ENCODE measurements at regions not wholly inside any gene's neighbourhood (a gene's known extent, or its start where the extent isn't known, plus 50 kb on each side); places are given as distances from the start of the nearest gene placed in this dataset.

GRCh38 chr22:47341464-47341863 lies 579.0 kb downstream of the TBC1D22A start:
- Histone ChIP-seq H2BK5ac (ENCODE audit: low read depth, low read length, poor library complexity, severe bottlenecking) (no peak overlapping the region), H4K20me1 (ENCODE audit: insufficient read depth, low read length) (no peaks in the 10 kb centered on the region), H3K9ac (ENCODE audit: low read depth, low read length) (no peak overlapping the region), H3K56ac (ENCODE audit: extremely low read depth, insufficient read depth, low read length) (no peak overlapping the region), H3K14ac (replicated peaks; ENCODE audit: low read depth, low read length) (no peak overlapping the region), H3K36me3 (ENCODE audit: control insufficient read depth, insufficient read depth, low read length) (no peaks in the 10 kb centered on the region), H2BK20ac (ENCODE audit: low read depth, low read length) (no peak overlapping the region), H3K9me3 (ENCODE audit: control insufficient read depth, insufficient read depth, low read length) (peaks cover 7% of the 10 kb centered on the region), H3K9me1 (ENCODE audit: insufficient read depth, low read length) (no peaks in the 10 kb centered on the region), H3K79me1 (ENCODE audit: low read depth in 1 of 2, low read length in 2 of 2) (no peaks in the 10 kb centered on the region), H3K4me1 (ENCODE audit: control insufficient read depth, insufficient read depth, low read length) (no peaks in the 10 kb centered on the region), H3K4me2 (ENCODE audit: low read depth, low read length) (no peak overlapping the region), H3K23ac (ENCODE audit: low read depth, low read length) (no peak overlapping the region), H2AK5ac (ENCODE audit: low read depth, low read length) (no peak overlapping the region), H3K27me3 (ENCODE audit: control insufficient read depth, insufficient read depth, low read length) (no peaks in the 10 kb centered on the region), H2BK120ac (ENCODE audit: low read depth, low read length) (no peak overlapping the region), H3K4ac (ENCODE audit: low read depth, low read length) (no peak overlapping the region), H2BK15ac (ENCODE audit: low read depth, low read length) (no peak overlapping the region), H2AK9ac (replicated peaks; ENCODE audit: low read depth, low read length, poor library complexity) (no peak overlapping the region), H4K8ac (ENCODE audit: low read depth in 2 of 2, low read length in 2 of 2) (no peak overlapping the region), H2AFZ (replicated peaks; ENCODE audit: low read length, poor library complexity) (no peak overlapping the region), H4K5ac (ENCODE audit: low read depth, low read length) (no peak overlapping the region), H3K18ac (ENCODE audit: low read depth, low read length) (no peak overlapping the region), H3K27ac (ENCODE audit: insufficient read depth, low read length) (no peak overlapping the region), H3K4me3 (ENCODE audit: insufficient read depth, low read depth, low read length) (no peak overlapping the region), H4K91ac (ENCODE audit: insufficient read depth, low read depth, low read length) (no peak overlapping the region)
- DNase-seq (no peak), ATAC-seq (ENCODE audit: low read depth) (no peak)
- dilution Hi-C loops (cut with HindIII; ENCODE audit: low sequenced_read_pairs, unreplicated experiment) (no loop called here), intact Hi-C loops (cut with micrococcal nuclease) (no loop called here), in situ Hi-C loops (cut with MboI; ENCODE audit: low sequenced_read_pairs) (no loop called here)
- CTCF ChIA-PET, result no interaction called here
- BruUV-seq (replicated peaks), result no TSS peak
- 92% methylated on average over 3 of the region's 7 CpGs; no CpG with 5 or more reads in 1 of the 2 experiments for WGBS, 2 experiments (ENCODE audit: extremely low coverage in 2 of 2, insufficient read length in 1 of 2)
- TF ChIP-seq NFE2L2 (IDR thresholded peaks at IDR 0.05; ENCODE audit: low read depth, low read length), result no peak
- no peak for TF ChIP-seq FOS (IDR thresholded peaks at IDR 0.05; ENCODE audit: low read depth, low read length)
- TF ChIP-seq CHD1 (IDR thresholded peaks at IDR 0.05; ENCODE audit: low read depth, low read length), result no peak
- TF ChIP-seq, protein P1, sequence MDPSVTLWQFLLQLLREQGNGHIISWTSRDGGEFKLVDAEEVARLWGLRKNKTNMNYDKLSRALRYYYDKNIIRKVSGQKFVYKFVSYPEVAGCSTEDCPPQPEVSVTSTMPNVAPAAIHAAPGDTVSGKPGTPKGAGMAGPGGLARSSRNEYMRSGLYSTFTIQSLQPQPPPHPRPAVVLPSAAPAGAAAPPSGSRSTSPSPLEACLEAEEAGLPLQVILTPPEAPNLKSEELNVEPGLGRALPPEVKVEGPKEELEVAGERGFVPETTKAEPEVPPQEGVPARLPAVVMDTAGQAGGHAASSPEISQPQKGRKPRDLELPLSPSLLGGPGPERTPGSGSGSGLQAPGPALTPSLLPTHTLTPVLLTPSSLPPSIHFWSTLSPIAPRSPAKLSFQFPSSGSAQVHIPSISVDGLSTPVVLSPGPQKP (IDR thresholded peaks at IDR 0.05; ENCODE audit: borderline replicate concordance, low read depth, low read length), result no peak
- TF ChIP-seq, protein P2, sequence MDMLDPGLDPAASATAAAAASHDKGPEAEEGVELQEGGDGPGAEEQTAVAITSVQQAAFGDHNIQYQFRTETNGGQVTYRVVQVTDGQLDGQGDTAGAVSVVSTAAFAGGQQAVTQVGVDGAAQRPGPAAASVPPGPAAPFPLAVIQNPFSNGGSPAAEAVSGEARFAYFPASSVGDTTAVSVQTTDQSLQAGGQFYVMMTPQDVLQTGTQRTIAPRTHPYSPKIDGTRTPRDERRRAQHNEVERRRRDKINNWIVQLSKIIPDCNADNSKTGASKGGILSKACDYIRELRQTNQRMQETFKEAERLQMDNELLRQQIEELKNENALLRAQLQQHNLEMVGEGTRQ (IDR thresholded peaks at IDR 0.05; ENCODE audit: low read depth, low read length), result no peak
- no peak for TF ChIP-seq MAFK (IDR thresholded peaks at IDR 0.05; ENCODE audit: low read depth, low read length)
- no peak for TF ChIP-seq BHLHE40 (IDR thresholded peaks at IDR 0.05; ENCODE audit: low read depth, low read length)
- TF ChIP-seq RCOR1 (IDR thresholded peaks at IDR 0.05; ENCODE audit: insufficient replicate concordance, low read length), result no peak
- TF ChIP-seq MAZ (IDR thresholded peaks at IDR 0.05; ENCODE audit: borderline replicate concordance, low read depth, low read length), result no peak
- TF ChIP-seq CEBPB (IDR thresholded peaks at IDR 0.05; ENCODE audit: low read depth, low read length), result no peak
- TF ChIP-seq POLR2A (IDR thresholded peaks at IDR 0.05; ENCODE audit: low read depth, low read length), result no peak
- TF ChIP-seq MXI1 (IDR thresholded peaks at IDR 0.05; ENCODE audit: borderline replicate concordance, low read depth, low read length), result no peak
- no peak for TF ChIP-seq SMC3 (IDR thresholded peaks at IDR 0.05; ENCODE audit: low read depth, low read length)
- no peak for TF ChIP-seq CTCF (conservative IDR thresholded peaks at IDR 0.05; ENCODE audit: low read depth, low read length)
- TF ChIP-seq RAD21 (IDR thresholded peaks at IDR 0.05; ENCODE audit: low read length), result no peak
- no peak for TF ChIP-seq RFX5 (IDR thresholded peaks at IDR 0.05; ENCODE audit: low read depth, low read length)
- POLR2A ChIA-PET (ENCODE audit: unreplicated experiment), result no interaction called here

Data from IMR-90 (cell line).